GM23338 (cell line): ENCODE measurements at regions not wholly inside any gene's neighbourhood (a gene's known extent, or its start where the extent isn't known, plus 50 kb on each side); places are given as distances from the start of the nearest gene placed in this dataset.

ENCODE experiments used
- CREB1 ChIP-seq: fragments of 250-450 bp; sonication (Bioruptor Pico); IDR thresholded peaks from 2 replicates; pipeline ENCODE4 v1.5.0; 2020; ENCODE audit warnings: low read depth, mild to moderate bottlenecking, moderate library complexity
- ETS1 ChIP-seq: IDR thresholded peaks from 2 replicates; pipeline ENCODE4 v1.6.1; 2016; ENCODE audit warnings: antibody characterized with exemption
- EZH2 ChIP-seq: fragments of 200-600 bp; sonication (generic); IDR thresholded peaks from one replicate; pipeline ENCODE4 v1.8.0; 2017; ENCODE audit warnings: antibody characterized with exemption, mild to moderate bottlenecking, low read depth; ENCODE audit not compliant: unreplicated experiment
- EZH2phosphoT487 ChIP-seq: fragments of 200-600 bp; sonication (generic); IDR thresholded peaks from one replicate; pipeline ENCODE4 v1.8.1; 2018; ENCODE audit warnings: antibody characterized with exemption; ENCODE audit not compliant: unreplicated experiment
- JUNB ChIP-seq: IDR thresholded peaks from one replicate; pipeline ENCODE4 v1.6.1; 2016; ENCODE audit warnings: antibody characterized with exemption; ENCODE audit not compliant: unreplicated experiment
- POLR2AphosphoS5 ChIP-seq: IDR thresholded peaks from 2 replicates; pipeline ENCODE4 v1.6.1; 2016; ENCODE audit warnings: antibody characterized with exemption, low read depth
- ZNF462 ChIP-seq: fragments of 250-450 bp; sonication (Bioruptor Pico); IDR thresholded peaks from 2 replicates; pipeline ENCODE4 v1.5.0; 2020; ENCODE audit warnings: mild to moderate bottlenecking, moderate library complexity
- TF ChIP-seq, protein P1 (sequence below), 2 experiments: fragments of 200-600 bp in 1 of 2; sonication (generic) in 1 of 2; conservative IDR thresholded peaks; 2 replicates each; pipeline versions ENCODE4 v1.5.1 to v1.6.1; 2016 to 2017; ENCODE audit warnings: antibody characterized with exemption in 2 of 2, low read depth in 2 of 2, mild to moderate bottlenecking in 2 of 2, moderate library complexity in 1 of 2
- TF ChIP-seq, protein P2 (sequence below): IDR thresholded peaks from one replicate; pipeline ENCODE4 v1.6.1; 2018; ENCODE audit warnings: antibody characterized with exemption; ENCODE audit not compliant: unreplicated experiment

GRCh38 chr2:199588054-199588453 is 130.3 kb upstream of the SATB2 start:
- TF ChIP-seq, protein P1, sequence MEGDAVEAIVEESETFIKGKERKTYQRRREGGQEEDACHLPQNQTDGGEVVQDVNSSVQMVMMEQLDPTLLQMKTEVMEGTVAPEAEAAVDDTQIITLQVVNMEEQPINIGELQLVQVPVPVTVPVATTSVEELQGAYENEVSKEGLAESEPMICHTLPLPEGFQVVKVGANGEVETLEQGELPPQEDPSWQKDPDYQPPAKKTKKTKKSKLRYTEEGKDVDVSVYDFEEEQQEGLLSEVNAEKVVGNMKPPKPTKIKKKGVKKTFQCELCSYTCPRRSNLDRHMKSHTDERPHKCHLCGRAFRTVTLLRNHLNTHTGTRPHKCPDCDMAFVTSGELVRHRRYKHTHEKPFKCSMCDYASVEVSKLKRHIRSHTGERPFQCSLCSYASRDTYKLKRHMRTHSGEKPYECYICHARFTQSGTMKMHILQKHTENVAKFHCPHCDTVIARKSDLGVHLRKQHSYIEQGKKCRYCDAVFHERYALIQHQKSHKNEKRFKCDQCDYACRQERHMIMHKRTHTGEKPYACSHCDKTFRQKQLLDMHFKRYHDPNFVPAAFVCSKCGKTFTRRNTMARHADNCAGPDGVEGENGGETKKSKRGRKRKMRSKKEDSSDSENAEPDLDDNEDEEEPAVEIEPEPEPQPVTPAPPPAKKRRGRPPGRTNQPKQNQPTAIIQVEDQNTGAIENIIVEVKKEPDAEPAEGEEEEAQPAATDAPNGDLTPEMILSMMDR (conservative IDR thresholded peaks at IDR 0.05; ENCODE audit: low read depth in 2 of 2), result no peak
- TF ChIP-seq POLR2AphosphoS5 (no peak), ETS1 (no peak), EZH2 (no peak), EZH2phosphoT487 (no peak), ZNF462 (CRISPR knock-in tag) (no peak), JUNB (no peak), CREB1 (CRISPR knock-in tag) (no peak)
- TF ChIP-seq, protein P2, sequence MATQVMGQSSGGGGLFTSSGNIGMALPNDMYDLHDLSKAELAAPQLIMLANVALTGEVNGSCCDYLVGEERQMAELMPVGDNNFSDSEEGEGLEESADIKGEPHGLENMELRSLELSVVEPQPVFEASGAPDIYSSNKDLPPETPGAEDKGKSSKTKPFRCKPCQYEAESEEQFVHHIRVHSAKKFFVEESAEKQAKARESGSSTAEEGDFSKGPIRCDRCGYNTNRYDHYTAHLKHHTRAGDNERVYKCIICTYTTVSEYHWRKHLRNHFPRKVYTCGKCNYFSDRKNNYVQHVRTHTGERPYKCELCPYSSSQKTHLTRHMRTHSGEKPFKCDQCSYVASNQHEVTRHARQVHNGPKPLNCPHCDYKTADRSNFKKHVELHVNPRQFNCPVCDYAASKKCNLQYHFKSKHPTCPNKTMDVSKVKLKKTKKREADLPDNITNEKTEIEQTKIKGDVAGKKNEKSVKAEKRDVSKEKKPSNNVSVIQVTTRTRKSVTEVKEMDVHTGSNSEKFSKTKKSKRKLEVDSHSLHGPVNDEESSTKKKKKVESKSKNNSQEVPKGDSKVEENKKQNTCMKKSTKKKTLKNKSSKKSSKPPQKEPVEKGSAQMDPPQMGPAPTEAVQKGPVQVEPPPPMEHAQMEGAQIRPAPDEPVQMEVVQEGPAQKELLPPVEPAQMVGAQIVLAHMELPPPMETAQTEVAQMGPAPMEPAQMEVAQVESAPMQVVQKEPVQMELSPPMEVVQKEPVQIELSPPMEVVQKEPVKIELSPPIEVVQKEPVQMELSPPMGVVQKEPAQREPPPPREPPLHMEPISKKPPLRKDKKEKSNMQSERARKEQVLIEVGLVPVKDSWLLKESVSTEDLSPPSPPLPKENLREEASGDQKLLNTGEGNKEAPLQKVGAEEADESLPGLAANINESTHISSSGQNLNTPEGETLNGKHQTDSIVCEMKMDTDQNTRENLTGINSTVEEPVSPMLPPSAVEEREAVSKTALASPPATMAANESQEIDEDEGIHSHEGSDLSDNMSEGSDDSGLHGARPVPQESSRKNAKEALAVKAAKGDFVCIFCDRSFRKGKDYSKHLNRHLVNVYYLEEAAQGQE, result no peak
